IPS-20b (cell line): ENCODE measurements at regions not wholly inside any gene's neighbourhood (a gene's known extent, or its start where the extent isn't known, plus 50 kb on each side); places are given as distances from the start of the nearest gene placed in this dataset.

ENCODE experiments used
- H3K27ac ChIP-seq: one replicate; pipeline ENCODE4 v1.5.1; 2013; ENCODE audit warnings: low read length
- H3K27me3 ChIP-seq: 2 replicates; pipeline ENCODE4 v1.6.1; 2013; ENCODE audit warnings: mild to moderate bottlenecking, low read length, inconsistent platforms; ENCODE audit not compliant: insufficient read depth
- H3K36me3 ChIP-seq: 2 replicates; pipeline ENCODE4 v1.6.1; 2013; ENCODE audit warnings: low read depth, mild to moderate bottlenecking, inconsistent platforms, low read length, moderate library complexity; ENCODE audit not compliant: insufficient read depth
- H3K4me1 ChIP-seq: 2 replicates; pipeline ENCODE4 v1.6.1; 2013; ENCODE audit warnings: mild to moderate bottlenecking, control low read depth, inconsistent platforms, low read length, moderate library complexity; ENCODE audit not compliant: insufficient read depth
- H3K4me3 ChIP-seq: 2 replicates; pipeline ENCODE4 v1.5.1; 2013; ENCODE audit warnings: mild to moderate bottlenecking, low read length, inconsistent platforms
- H3K9ac ChIP-seq: 2 replicates; pipeline ENCODE4 v1.6.1; 2013; ENCODE audit warnings: low read depth, mild to moderate bottlenecking, inconsistent platforms, low read length, moderate library complexity
- H3K9me3 ChIP-seq: 2 replicates; pipeline ENCODE4 v1.6.1; 2013; ENCODE audit warnings: mild to moderate bottlenecking, low read depth, low read length, inconsistent platforms; ENCODE audit not compliant: insufficient read depth

- Histone ChIP-seq H3K9ac (no peak overlapping the region), H3K4me3 (no peak overlapping the region), H3K27ac (no peak overlapping the region), H3K36me3 (no peaks in the 10 kb centered on the region), H3K27me3 (no peaks in the 10 kb centered on the region), H3K4me1 (peaks cover 34% of the 10 kb centered on the region), H3K9me3 (no peaks in the 10 kb centered on the region)
Observed at GRCh38 chr6:132087391-132087790, 136.2 kb upstream of the CCN2 start.

DNA sequence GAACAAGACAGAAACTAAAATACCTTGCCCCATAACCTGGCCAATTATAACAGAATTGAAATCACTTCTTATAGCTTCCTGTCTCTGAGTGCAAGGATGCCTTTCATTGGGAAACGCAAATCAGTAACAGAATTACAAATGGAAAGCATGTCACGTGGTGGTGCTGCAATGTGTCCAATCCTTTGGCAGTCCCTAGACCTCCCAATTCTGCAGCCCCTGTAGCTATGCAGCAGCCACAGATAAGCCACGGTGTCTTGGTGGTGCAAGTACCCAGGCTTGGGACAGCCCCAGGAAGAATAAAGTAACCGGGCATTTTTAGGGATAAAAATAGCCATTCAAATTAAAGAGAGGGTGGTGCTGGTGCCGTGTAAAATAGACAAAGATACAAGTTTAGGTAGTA, 134.6 kb upstream of the CCN2 start:
- Histone ChIP-seq H3K9me3 (no peaks in the 10 kb centered on the region), H3K4me1 (peaks cover 34% of the 10 kb centered on the region), H3K4me3 (no peak overlapping the region), H3K27ac (no peak overlapping the region), H3K36me3 (no peaks in the 10 kb centered on the region), H3K9ac (no peak overlapping the region), H3K27me3 (no peaks in the 10 kb centered on the region)

- Histone ChIP-seq H3K9me3 (no peaks in the 10 kb centered on the region), H3K27me3 (no peaks in the 10 kb centered on the region), H3K9ac (no peak overlapping the region), H3K4me3 (no peak overlapping the region), H3K4me1 (peaks cover 34% of the 10 kb centered on the region), H3K36me3 (no peaks in the 10 kb centered on the region), H3K27ac (no peak overlapping the region)
Observed at GRCh38 chr6:132084811-132085509, 133.8 kb upstream of the CCN2 start.

DNA sequence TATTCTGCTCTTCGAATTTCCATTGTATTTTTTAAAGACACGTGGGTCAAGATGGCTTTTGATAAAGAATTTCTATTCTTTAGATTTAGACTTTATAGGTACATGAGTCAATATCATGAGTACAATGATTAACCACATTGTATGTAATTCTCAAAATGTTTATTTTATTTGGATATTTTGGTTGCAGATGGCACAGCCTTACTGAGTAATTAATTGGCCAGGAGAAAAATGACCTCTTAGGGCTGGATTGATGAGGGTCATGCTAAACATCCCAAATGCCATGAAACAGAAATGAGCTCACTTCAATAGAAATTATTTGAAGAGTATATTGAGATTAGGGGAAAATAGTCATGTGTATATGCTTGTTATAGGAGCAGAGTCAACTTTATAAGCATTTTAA, 131.2 kb upstream of the CCN2 start:
- Histone ChIP-seq H3K9me3 (no peaks in the 10 kb centered on the region), H3K4me3 (no peak overlapping the region), H3K27ac (no peak overlapping the region), H3K36me3 (no peaks in the 10 kb centered on the region), H3K9ac (no peak overlapping the region), H3K4me1 (peaks cover 12% of the 10 kb centered on the region), H3K27me3 (no peaks in the 10 kb centered on the region)

DNA sequence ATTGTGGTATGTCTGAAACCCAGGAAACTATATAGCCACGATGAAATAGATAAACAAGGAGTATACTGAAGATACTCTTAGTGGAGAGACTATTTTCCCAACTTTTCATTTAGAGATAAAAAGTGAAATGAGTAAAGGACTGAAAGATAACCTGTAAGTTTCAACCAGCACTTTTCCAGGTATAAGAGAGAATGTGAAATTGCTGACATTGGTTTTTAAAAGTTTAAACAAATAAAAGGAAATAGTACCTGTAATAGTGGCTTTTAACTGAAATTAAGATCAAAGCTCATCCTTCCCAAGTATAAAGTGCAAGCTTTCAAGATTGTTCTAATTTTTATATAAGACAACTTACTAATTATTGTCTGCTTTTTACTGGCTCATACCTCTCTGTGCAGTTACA, 130.2 kb upstream of the CCN2 start:
- Histone ChIP-seq H3K9ac (no peak overlapping the region), H3K9me3 (no peaks in the 10 kb centered on the region), H3K27ac (no peak overlapping the region), H3K36me3 (no peaks in the 10 kb centered on the region), H3K4me1 (peaks cover 11% of the 10 kb centered on the region), H3K4me3 (no peak overlapping the region), H3K27me3 (no peaks in the 10 kb centered on the region)

DNA sequence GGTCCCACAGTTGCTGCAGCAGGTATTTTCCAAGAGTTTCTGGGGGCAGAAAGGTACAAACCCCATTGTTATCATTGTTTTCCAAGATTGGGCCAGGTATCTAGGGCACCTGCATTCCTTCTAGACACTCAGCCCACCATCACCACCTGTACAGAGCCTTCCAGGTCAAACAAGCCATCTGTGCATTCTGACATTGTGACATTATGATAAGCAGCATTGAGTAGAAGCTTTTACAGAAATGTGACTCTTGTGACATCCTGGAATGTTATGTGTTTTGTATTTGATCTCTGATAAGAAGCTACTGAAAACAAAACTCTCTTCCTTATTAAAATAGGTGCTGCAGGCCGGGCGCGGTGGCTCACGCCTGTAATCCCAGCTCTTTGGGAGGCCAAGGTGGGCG, 128.1 kb upstream of the CCN2 start:
- no peaks in the 10 kb centered on the region for H3K9me3 ChIP-seq
- H3K9ac ChIP-seq: no peak overlapping the region
- H3K27ac ChIP-seq: no peak overlapping the region
- H3K27me3 ChIP-seq: no peaks in the 10 kb centered on the region
- H3K4me3 ChIP-seq: no peak overlapping the region
- no peaks in the 10 kb centered on the region for H3K4me1 ChIP-seq
- no peaks in the 10 kb centered on the region for H3K36me3 ChIP-seq

DNA sequence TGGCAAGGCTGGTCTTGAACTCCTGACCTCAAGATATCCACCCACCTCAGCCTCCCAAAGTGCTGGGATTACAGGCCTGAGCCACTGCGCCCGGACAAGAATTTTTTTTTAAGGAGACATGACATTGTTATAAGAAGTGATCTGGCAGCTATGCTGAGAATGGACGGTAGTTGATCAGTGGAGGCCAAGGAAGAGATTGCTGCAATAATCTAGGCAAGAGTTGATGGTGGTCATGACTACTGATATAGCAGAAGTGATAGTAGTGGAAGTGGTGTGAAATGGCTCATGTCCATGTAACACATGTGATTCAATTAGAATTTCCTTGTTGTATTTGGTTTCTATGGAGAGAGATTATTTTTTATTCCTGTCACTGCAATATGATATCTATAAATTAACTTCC, 125.3 kb upstream of the CCN2 start:
- H3K27ac ChIP-seq: no peak overlapping the region
- H3K4me1 ChIP-seq: no peaks in the 10 kb centered on the region
- H3K4me3 ChIP-seq: no peak overlapping the region
- no peak overlapping the region for H3K9ac ChIP-seq
- H3K9me3 ChIP-seq: no peaks in the 10 kb centered on the region
- H3K36me3 ChIP-seq: no peaks in the 10 kb centered on the region
- H3K27me3 ChIP-seq: no peaks in the 10 kb centered on the region

- no peaks in the 10 kb centered on the region for H3K36me3 ChIP-seq
- no peaks in the 10 kb centered on the region for H3K4me1 ChIP-seq
- no peaks in the 10 kb centered on the region for H3K27me3 ChIP-seq
- no peaks in the 10 kb centered on the region for H3K9me3 ChIP-seq
- no peak overlapping the region for H3K4me3 ChIP-seq
- H3K27ac ChIP-seq: no peak overlapping the region
- H3K9ac ChIP-seq: no peak overlapping the region
Observed at GRCh38 chr6:132072831-132073230, 121.7 kb upstream of the CCN2 start.

DNA sequence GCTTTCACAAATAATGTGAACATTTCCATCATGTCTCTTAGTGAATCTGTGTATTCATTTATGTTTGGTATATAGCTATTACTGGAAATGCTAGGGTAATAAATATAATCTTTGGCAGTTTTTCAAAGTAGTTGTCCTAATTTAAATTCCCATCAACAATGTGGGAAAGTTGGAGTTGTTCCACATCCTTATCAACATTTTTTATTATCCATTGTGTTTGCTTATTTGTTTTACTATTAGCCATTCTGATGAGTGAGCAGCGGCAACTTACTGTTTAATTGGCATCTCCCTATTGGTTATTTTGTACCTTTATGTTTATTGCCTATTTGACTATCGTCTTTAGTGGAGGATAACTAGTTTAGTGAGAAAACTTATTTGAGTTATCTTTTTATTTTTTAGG, 121.1 kb upstream of the CCN2 start:
- H3K27me3 ChIP-seq: no peaks in the 10 kb centered on the region
- no peak overlapping the region for H3K9ac ChIP-seq
- no peaks in the 10 kb centered on the region for H3K36me3 ChIP-seq
- no peak overlapping the region for H3K27ac ChIP-seq
- H3K4me3 ChIP-seq: no peak overlapping the region
- no peaks in the 10 kb centered on the region for H3K9me3 ChIP-seq
- no peaks in the 10 kb centered on the region for H3K4me1 ChIP-seq

GRCh38 chr6:132070356-132070755, 119.2 kb upstream of the CCN2 start:
- H3K27ac ChIP-seq: no peak overlapping the region
- H3K4me3 ChIP-seq: no peak overlapping the region
- no peaks in the 10 kb centered on the region for H3K36me3 ChIP-seq
- H3K27me3 ChIP-seq: no peaks in the 10 kb centered on the region
- H3K9ac ChIP-seq: no peak overlapping the region
- H3K4me1 ChIP-seq: no peaks in the 10 kb centered on the region
- H3K9me3 ChIP-seq: no peaks in the 10 kb centered on the region

- no peak overlapping the region for H3K27ac ChIP-seq
- H3K9ac ChIP-seq: no peak overlapping the region
- no peaks in the 10 kb centered on the region for H3K9me3 ChIP-seq
Observed at GRCh38 chr6:132068766-132069165, 117.6 kb upstream of the CCN2 start.

GRCh38 chr6:132067286-132067685, 116.1 kb upstream of the CCN2 start:
- no peak overlapping the region for H3K4me3 ChIP-seq
- no peak overlapping the region for H3K9ac ChIP-seq
- peaks cover 4% of the 10 kb centered on the region; the same call in 1 of the 2 replicates for H3K4me1 ChIP-seq
- H3K27ac ChIP-seq: no peak overlapping the region
- H3K9me3 ChIP-seq: no peaks in the 10 kb centered on the region
- H3K27me3 ChIP-seq: no peaks in the 10 kb centered on the region
- no peaks in the 10 kb centered on the region for H3K36me3 ChIP-seq

More at GRCh38 chr6:132068766-132069165, 117.6 kb upstream of the CCN2 start:
- H3K4me1 ChIP-seq: peaks cover under 1% of the 10 kb centered on the region; the same call in 1 of the 2 replicates
- H3K36me3 ChIP-seq: no peaks in the 10 kb centered on the region
- H3K27me3 ChIP-seq: no peaks in the 10 kb centered on the region
- no peak overlapping the region for H3K4me3 ChIP-seq
